ENCODE measurements at regions not wholly inside any gene's neighbourhood (a gene's known extent, or its start where the extent isn't known, plus 50 kb on each side); places are given as distances from the start of the nearest gene placed in this dataset.

- WGBS, 2 donors: 75 to 76% methylated on average over 2 of the region's 2 CpGs
- no peak for DNase-seq (ENCODE audit: low spot score in 2 of 2)
- H3K4me3 ChIP-seq (ENCODE audit: low read depth, poor library complexity, severe bottlenecking): no peak overlapping the region
- TF ChIP-seq POLR2A (IDR thresholded peaks at IDR 0.05) (no peak), CTCF (IDR thresholded peaks at IDR 0.05) (no peak)
- intact Hi-C loops (cut with DNase I; ENCODE audit: low total_unique reads): no loop called here
These were observed 686.5 kb upstream of the CDH2 start for GRCh38 chr18:28863396-28863795.

GRCh38 chr18:28858248-28858647 is 681.3 kb upstream of the CDH2 start:
- intact Hi-C loops (cut with DNase I; ENCODE audit: low total_unique reads): no loop called here
- DNase-seq (ENCODE audit: low spot score in 2 of 2): no peak
- 88 to 97% methylated on average over 1 of the region's 1 CpG for WGBS, 2 donors
- no peak overlapping the region for H3K4me3 ChIP-seq (ENCODE audit: low read depth, poor library complexity, severe bottlenecking)
- TF ChIP-seq POLR2A (IDR thresholded peaks at IDR 0.05) (no peak), CTCF (IDR thresholded peaks at IDR 0.05) (no peak)

GRCh38 chr18:28855989-28856388 is 679.1 kb upstream of the CDH2 start:
- no peak for DNase-seq (ENCODE audit: low spot score in 2 of 2)
- 63 to 86% methylated on average over 2 of the region's 2 CpGs for WGBS, 2 donors
- H3K4me3 ChIP-seq (ENCODE audit: low read depth, poor library complexity, severe bottlenecking): no peak overlapping the region
- TF ChIP-seq POLR2A (IDR thresholded peaks at IDR 0.05) (no peak), CTCF (IDR thresholded peaks at IDR 0.05) (no peak)
- intact Hi-C loops (cut with DNase I; ENCODE audit: low total_unique reads): no loop called here

- DNase-seq (ENCODE audit: low spot score in 2 of 2): no peak
- TF ChIP-seq CTCF (IDR thresholded peaks at IDR 0.05): no peak
- no peak for TF ChIP-seq POLR2A (IDR thresholded peaks at IDR 0.05)
- 29 to 32% methylated on average over 1 of the region's 1 CpG for WGBS, 2 donors
- intact Hi-C loops (cut with DNase I; ENCODE audit: low total_unique reads): no loop called here
- no peak overlapping the region for H3K4me3 ChIP-seq (ENCODE audit: low read depth, poor library complexity, severe bottlenecking)
These were observed 678.6 kb upstream of the CDH2 start for GRCh38 chr18:28855524-28855923.

GRCh38 chr18:28854964-28855363 is 678.0 kb upstream of the CDH2 start:
- no peak for DNase-seq (ENCODE audit: low spot score in 2 of 2)
- H3K4me3 ChIP-seq (ENCODE audit: low read depth, poor library complexity, severe bottlenecking): no peak overlapping the region
- intact Hi-C loops (cut with DNase I; ENCODE audit: low total_unique reads): no loop called here
- no peak for TF ChIP-seq POLR2A (IDR thresholded peaks at IDR 0.05)
- TF ChIP-seq CTCF (IDR thresholded peaks at IDR 0.05): no peak
- WGBS, 2 donors: 42 to 48% methylated on average over 1 of the region's 1 CpG

GRCh38 chr18:28846958-28847357 is 670.0 kb upstream of the CDH2 start:
- TF ChIP-seq CTCF (IDR thresholded peaks at IDR 0.05): no peak
- no peak for TF ChIP-seq POLR2A (IDR thresholded peaks at IDR 0.05)
- no peak overlapping the region for H3K4me3 ChIP-seq (ENCODE audit: low read depth, poor library complexity, severe bottlenecking)
- WGBS, 2 donors: 66 to 75% methylated on average over 3 of the region's 3 CpGs
- DNase-seq (ENCODE audit: low spot score in 2 of 2): no peak
- intact Hi-C loops (cut with DNase I; ENCODE audit: low total_unique reads): no loop called here

Measured in lower leg skin (tissue), 4 donors.